Activated CD4-positive, alpha-beta T cell treated with anti-CD3 and anti-CD28 coated beads for 24 hours (primary cell): ENCODE measurements at regions not wholly inside any gene's neighbourhood (a gene's known extent, or its start where the extent isn't known, plus 50 kb on each side); places are given as distances from the start of the nearest gene placed in this dataset.

Experiments used
- DNase-seq, 2 donors: peaks; one replicate each; pipeline ENCODE4 v3.0.0-alpha.2; 2020; ENCODE audit warnings: low read depth in 2 of 2

DNA sequence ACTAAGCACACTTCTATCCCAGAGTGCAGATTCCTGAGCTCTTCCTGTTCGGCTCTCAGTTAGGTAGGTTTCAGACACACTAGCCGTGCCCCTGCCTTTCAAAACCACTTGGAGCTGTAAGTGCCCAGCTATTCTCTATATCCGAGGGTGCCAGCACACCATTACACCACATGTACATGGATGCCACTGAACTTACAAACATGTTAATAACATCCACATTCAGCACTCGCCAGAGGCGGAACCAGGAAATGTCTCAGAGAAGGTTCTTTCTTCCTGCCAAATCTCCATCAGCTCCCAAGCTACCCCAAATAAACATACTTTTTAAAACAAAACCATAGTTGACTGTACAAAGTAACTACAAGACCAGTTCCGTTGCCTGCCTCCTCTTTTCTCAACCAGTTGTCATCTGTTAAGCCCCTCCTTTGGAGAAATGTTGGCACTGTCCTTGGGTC is 78.4 kb upstream of the CTTNBP2NL start:
- no peak for DNase-seq

DNA sequence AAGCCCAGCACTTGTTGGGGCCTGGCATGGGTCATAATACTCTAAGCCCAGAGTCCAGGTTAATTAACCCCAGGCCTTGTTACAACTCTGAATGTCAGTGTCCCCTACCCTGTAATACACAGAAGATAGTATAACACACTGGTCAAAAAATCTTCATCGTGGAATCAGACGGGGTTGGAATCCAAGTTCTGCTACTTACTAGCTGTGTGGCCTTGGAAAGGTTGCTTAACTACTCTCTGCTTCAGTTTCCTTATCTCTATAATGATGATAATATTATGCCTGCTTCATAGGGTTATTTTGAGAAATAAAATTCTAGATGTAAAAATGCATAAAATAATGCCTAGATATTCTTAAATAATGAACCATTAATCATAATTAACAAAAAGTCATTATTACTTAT is 77.8 kb upstream of the CTTNBP2NL start:
- DNase-seq: no peak

DNA sequence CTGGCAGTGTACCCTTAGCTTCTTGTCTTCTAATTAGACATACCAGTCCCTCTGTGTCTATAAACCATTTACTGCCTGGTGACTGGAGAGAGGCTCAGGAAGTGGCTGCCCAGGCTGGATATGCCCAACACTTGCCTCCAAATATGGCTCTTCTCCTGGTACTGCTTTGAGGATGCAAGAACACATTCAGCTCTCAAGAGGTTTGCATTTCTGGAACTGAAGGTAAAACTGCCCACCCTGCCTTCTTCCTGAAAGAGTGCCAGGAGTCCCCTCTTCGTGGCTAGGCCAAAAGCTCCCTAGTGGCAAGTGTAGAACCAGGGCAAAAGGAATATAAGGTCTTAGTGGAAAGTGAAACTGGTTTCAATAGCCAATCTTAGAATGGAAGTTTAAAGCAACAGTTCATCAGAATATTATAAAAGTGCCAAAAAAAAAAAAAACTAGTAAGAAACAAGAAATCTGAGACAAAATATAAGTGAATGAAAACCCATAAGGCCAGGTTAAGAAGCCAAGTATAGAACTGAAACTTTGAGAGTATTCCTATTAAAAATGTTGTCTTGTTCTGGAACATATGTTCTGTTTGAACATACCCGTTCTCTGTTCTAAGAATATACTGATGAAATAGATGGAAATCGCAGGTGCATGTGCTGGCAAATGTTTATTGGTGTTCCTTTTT is 77.2 kb upstream of the CTTNBP2NL start:
- no peak for DNase-seq

DNA sequence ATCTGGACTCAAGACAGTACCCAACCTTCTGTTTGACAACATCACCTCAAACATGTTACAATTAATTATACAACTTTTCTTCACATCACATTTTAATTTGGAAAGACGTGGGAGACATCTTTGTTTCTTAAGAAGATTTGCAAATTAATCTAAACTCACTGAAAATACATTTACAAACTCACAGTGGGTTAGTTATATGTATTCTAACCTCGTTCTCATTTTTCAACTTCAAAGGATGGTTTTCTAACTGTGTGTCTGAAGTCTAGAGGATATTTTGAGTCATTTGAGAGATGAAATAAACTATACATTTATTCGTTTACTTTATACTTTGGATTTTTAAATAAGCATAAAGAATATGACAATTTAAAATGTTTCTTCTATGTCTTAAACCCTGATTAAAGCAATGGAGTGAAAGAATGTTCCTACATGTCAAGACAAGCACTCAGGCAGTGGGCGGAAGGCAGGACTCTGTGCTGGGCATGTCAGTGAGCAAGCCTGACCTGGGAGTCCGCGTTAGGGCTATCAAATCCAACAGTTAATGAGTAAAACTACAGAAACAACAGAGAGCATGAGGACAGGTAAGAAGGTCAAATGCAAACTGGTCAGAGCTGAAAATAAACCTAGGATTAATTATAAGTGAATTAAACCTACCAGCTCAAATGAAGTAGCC is 76.5 kb upstream of the CTTNBP2NL start:
- DNase-seq: no peak

DNA sequence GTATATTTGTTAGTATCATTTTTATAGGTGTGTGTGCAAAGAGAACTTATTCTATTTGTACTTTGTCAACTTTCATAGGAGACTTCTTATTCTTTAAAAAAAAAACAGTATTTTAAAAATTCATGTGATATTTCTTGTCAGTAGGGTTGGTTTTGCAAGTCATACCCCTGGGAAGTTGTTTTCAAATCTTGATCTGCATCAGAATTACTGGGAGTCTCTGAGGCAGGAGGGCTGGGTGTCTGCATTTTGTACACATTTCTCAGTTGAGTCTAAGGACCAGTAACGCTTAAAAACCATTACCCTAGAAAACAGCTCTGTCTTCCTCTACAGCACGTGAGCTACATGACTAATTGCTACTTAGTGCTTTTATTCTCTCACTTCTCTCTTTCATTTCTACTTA is 76.0 kb upstream of the CTTNBP2NL start:
- no peak for DNase-seq

DNA sequence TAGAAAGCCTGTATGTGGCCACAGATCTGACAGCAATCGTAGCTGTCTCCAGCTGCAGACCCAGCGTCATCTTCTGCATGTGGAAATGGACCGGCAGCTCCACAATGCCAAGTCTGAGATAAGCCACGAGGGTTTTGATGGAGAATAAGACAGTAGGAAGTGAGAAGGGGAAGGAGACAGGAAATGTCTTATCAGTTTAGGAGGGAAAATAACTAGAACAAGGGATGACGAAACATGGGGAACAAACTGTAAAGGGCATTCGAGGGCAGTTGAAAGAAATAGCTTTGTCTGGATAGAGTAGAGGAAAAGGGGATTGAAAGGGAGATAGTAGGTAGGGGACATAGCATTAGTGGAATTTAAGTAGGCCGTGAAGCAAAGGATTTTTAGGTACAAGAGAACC is 74.0 kb upstream of the CTTNBP2NL start:
- no peak for DNase-seq

DNA sequence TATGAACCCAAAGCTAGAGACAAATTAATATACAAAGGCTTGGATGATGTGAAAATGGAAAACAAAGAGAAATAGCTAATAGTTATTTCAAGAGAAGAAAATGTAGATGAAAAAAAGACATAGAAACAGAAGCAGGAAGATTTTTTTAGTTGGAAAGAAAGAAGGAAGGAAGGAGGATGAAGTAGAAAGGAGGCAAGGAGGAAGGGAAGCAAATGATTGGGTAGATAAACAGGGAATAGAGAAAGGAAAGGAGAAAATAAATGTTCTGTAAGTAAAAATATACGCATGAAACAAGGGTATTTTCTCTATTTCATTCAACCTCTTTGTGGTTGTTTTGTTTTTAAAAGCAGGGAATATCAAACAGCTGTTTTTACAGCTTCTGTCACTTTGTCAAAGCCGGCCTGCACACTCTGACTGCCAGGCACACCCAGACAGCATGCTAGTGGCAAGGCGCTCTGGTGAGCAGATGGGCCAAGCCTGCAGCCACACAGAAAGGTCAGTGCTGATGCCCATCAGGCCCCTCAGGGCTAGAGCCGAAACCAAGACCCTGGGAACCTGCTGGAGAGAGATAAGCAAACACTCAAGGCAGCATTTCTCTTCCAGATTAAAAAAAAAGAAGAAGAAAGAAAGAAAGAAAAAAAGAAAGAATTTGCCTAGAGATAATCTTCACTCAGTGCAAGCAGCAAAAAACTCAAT is 72.9 kb upstream of the CTTNBP2NL start:
- no peak for DNase-seq

DNA sequence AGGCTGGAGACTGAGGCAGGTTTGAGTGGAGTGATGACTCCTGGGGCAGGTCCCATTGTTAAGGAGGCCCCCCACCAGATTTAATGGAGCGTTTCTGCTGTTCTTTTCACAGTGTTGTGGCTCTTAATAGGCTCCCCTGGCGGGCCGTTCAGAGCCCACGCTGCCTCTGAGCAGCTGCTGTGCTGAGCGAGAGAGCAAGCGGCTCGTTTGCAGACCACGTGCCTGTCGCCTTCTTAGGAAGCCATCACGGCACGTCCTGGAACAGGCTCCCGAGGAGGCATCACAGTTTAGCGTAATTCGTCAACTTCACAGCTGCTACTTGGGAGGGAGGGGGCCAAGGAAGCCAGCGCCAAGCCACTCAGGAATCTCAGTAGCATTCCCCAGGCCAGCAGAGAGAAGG is 70.5 kb upstream of the CTTNBP2NL start:
- no peak for DNase-seq

DNA sequence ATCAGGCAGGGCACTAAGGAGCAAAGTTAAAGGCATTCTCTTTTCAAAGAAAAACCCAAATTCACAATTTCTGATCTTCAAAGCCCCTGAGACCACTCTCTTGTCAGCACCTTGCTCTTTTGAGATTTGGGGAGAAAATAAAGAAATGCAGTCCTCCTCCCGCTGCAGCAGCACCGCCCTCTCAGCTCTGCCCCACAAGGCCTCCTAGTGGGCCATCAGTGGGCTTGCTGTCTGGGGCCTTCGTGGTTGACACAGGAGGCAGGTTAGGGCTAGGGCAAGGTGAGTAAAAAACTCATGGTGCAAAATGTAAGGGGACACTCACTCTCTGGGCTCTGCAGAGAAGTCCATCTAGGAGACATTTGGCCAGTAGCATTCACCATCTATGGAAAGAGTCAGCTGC is 67.4 kb upstream of the CTTNBP2NL start:
- DNase-seq: no peak

DNA sequence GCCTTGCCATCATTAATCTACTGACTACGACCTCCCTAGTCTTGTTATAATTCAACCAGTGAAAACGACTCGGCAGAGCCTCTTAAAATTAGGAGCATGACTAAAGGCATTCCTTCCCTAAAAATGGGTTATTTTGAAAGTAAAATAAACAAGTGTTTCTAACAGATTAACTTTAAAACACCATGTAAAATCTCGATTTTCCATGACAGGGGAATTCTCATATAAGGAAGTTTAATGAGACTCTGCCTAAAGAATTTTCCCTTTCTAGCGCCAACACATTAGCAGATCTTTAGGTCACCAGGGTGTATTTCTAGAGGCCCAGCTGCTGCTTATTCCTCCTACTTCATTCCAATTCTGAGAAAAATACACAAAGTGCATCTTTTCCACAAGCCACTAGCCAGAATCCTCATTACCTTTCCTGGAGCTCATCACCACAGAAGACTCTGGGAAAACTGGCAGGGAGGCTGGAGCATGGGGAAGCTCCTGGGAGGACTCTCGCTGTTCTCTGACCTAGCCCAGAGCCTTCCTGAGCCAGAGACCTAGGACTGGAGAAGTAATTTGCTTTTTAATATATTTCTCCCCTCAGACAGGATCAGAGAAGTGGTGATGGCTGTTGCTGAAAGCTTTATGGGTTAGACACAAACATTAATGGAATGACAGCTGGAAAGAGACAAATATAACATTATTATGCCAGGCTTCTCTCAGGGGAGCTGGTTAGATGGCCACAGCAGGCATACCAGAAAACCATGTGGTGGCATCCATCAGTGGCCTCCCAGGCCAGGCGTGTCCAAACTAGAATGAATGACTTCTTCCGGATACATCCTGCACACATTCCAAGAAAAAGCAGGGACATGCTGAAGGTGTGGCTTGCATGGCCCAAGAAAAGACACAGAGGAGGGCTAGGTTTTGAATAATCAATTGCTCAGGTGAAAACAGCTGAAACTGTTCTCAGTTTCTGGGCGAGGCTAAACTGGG is 63.6 kb upstream of the CTTNBP2NL start:
- DNase-seq: no peak

DNA sequence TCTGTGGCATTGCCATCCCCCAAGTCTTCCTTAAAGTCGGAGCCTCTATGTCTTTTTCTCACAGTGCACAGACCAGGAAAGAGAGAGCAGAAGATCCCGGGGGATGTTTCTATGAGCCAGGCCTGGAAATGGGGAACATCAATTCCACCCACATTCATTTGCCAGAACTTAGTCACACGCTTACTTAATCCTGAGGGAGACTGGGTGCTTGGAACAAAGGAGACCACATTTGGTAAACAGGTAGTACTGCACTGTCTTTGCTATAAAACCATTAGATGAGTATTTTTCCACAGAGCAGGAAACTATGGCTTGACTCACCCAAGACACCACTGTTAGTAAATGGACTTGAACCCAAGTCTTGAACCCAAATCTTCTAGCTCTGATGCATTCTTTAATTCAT is 60.7 kb upstream of the CTTNBP2NL start:
- DNase-seq: no peak

DNA sequence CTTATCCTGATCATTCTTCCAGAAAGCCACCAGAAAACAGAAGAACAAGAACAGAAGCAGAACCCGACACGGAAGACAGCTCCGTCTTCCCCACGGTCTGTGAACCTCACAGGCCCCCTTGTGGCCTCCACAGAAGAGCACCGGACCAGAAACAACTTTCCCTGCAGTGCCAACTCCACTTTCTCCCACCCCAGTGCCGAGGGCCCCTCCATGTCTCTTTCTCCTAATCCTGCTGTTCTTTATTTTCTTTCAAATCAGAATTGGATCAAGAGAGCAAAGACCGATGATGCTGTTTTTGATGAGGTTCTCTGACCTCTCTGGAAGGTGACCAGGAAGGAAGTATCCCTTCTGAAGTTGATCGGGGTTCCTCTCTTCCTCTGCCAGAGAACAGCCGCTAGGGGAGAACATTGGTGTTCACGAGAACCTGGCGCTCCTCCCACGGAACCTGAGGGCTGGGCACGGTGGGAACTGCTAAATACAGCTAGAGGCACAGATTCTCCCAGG is 58.9 kb upstream of the CTTNBP2NL start:
- no peak for DNase-seq

DNA sequence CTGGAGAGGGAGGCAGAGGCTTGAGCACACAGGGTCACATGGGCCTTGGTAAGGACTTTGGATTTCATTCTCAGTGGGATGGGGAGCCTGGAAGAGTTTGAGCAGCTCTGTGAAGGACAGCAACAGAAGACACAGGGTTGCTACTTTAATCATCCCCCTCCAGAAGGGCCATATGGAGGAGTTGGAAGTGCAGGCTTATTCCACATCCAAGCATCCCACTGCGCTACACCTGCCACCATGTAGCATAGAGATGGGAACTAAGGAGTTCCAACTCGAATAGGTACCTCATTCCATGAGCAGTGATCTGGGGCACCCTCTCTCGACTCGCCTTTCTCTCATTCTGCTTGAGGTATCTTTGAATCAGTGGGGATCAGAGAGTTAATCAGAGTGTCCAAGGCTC is 54.0 kb upstream of the CTTNBP2NL start:
- no peak for DNase-seq

DNA sequence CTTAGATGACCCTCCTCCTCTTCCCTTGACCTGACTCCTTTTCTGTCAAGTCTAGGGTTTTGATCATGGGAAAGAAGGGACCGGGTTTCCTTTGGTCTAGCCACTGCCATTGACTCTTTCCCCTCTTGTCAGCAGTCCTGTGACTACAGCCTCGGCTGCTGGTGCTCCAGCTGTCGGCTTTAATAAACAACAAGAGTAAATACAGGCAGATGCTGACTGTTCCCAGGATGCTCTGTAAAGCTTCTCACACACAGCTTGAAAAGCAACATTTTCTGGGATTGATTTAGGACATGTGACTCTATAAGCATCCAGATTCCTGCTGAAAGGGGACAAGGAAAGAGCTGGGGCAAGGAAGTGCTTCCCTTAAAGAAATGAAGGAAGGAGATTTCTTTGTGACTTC is 53.5 kb upstream of the CTTNBP2NL start:
- no peak for DNase-seq

DNA sequence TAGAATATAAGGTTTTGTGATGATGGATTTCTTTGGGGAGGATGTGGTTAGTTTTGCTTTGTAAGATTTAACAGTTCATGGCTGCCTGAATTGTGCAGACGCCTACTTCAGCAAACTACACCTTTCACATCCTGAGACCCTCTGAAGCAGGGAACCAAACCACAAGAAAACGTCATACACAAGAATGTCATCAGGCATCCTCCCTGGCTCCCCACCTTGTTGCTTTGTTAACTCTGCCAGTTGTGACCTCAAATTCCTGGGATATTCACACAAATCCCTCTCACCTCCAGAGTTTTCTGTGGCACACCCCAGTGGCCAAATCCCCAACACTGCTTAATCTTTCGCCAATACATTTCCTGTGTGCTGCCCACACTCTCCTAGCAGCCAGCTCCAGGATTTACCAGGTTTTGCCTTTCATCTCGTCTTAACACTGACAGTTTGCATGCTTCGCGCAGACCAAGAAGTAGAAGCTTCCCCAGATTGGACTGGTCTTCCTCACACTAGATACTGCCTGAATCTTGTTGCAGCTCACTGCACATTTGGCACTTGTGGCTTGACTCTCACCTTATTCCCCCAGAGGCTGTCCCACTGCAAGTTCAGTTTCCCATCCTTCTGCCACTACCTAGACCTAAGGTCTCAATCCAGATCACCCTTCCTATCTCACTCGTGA is 51.1 kb upstream of the CTTNBP2NL start:
- no peak for DNase-seq
